ENCODE measurements at regions not wholly inside any gene's neighbourhood (a gene's known extent, or its start where the extent isn't known, plus 50 kb on each side); places are given as distances from the start of the nearest gene placed in this dataset.

- TF ChIP-seq CTCF (IDR thresholded peaks at IDR 0.05): no peak
- Histone ChIP-seq H3K27me3 (replicated peaks; ENCODE audit: insufficient read depth) (no peaks in the 10 kb centered on the region), H3K4me1 (ENCODE audit: control insufficient read depth in 1 of 2, low read depth in 2 of 2) (no peaks in the 10 kb centered on the region), H3K9me3 (no peaks in the 10 kb centered on the region), H3K36me3 (no peaks in the 10 kb centered on the region), H3K4me3 (no peak overlapping the region), H3K27ac (no peak overlapping the region)
- DNase-seq (ENCODE audit: low spot score) (no peak), ATAC-seq (ENCODE audit: insufficient number of reproducible peaks, low FRiP score, low read depth) (no peak)
Observed at GRCh38 chr3:67127254-67127653, 129.1 kb downstream of the KBTBD8 start.

GRCh38 chr3:67142432-67142831 lies 144.3 kb downstream of the KBTBD8 start:
- Histone ChIP-seq H3K4me3 (no peak overlapping the region), H3K27ac (no peak overlapping the region), H3K36me3 (no peaks in the 10 kb centered on the region), H3K27me3 (replicated peaks; ENCODE audit: insufficient read depth) (no peaks in the 10 kb centered on the region), H3K9me3 (peaks cover 7% of the 10 kb centered on the region), H3K4me1 (ENCODE audit: control insufficient read depth in 1 of 2, low read depth in 2 of 2) (no peaks in the 10 kb centered on the region)
- no peak for ATAC-seq (ENCODE audit: insufficient number of reproducible peaks, low FRiP score, low read depth)
- no peak for DNase-seq (ENCODE audit: low spot score)
- no peak for TF ChIP-seq CTCF (IDR thresholded peaks at IDR 0.05)

GRCh38 chr3:67145738-67146137 lies 147.6 kb downstream of the KBTBD8 start:
- no peak for ATAC-seq (ENCODE audit: insufficient number of reproducible peaks, low FRiP score, low read depth)
- H3K4me3 ChIP-seq: no peak overlapping the region

GRCh38 chr3:67154429-67154828 lies 156.3 kb downstream of the KBTBD8 start:
- Histone ChIP-seq H3K4me3 (no peak overlapping the region), H3K9me3 (peaks cover 3% of the 10 kb centered on the region), H3K36me3 (no peaks in the 10 kb centered on the region), H3K27ac (no peak overlapping the region), H3K27me3 (replicated peaks; ENCODE audit: insufficient read depth) (no peaks in the 10 kb centered on the region), H3K4me1 (ENCODE audit: control insufficient read depth in 1 of 2, low read depth in 2 of 2) (no peaks in the 10 kb centered on the region)
- ATAC-seq (ENCODE audit: insufficient number of reproducible peaks, low FRiP score, low read depth) (no peak), DNase-seq (ENCODE audit: low spot score) (no peak)
- TF ChIP-seq CTCF (IDR thresholded peaks at IDR 0.05): no peak

More at GRCh38 chr3:67145738-67146137, 147.6 kb downstream of the KBTBD8 start:
- no peak for DNase-seq (ENCODE audit: low spot score)
- Histone ChIP-seq H3K4me1 (ENCODE audit: control insufficient read depth in 1 of 2, low read depth in 2 of 2) (no peaks in the 10 kb centered on the region), H3K27me3 (replicated peaks; ENCODE audit: insufficient read depth) (no peaks in the 10 kb centered on the region), H3K27ac (no peak overlapping the region), H3K9me3 (peaks cover 4% of the 10 kb centered on the region), H3K36me3 (no peaks in the 10 kb centered on the region)
- no peak for TF ChIP-seq CTCF (IDR thresholded peaks at IDR 0.05)

- no peaks in the 10 kb centered on the region for H3K27me3 ChIP-seq (replicated peaks; ENCODE audit: insufficient read depth)
- no peaks in the 10 kb centered on the region for H3K36me3 ChIP-seq
- no peak for TF ChIP-seq CTCF (IDR thresholded peaks at IDR 0.05)
- H3K4me1 ChIP-seq (ENCODE audit: control insufficient read depth in 1 of 2, low read depth in 2 of 2): no peaks in the 10 kb centered on the region
- H3K9me3 ChIP-seq: no peaks in the 10 kb centered on the region
- no peak for ATAC-seq (ENCODE audit: insufficient number of reproducible peaks, low FRiP score, low read depth)
- H3K27ac ChIP-seq: no peak overlapping the region
- no peak overlapping the region for H3K4me3 ChIP-seq
- no peak for DNase-seq (ENCODE audit: low spot score)
Observed at GRCh38 chr3:67167481-67167880, 169.4 kb downstream of the KBTBD8 start.
